Suppressor macrophage (primary cell): ENCODE measurements at regions not wholly inside any gene's neighbourhood (a gene's known extent, or its start where the extent isn't known, plus 50 kb on each side); places are given as distances from the start of the nearest gene placed in this dataset.
"Not testable (repeated sequence)": the region's sequence is repeated elsewhere in the genome, so short reads cannot be mapped to it uniquely, and the experiment has no call there.

ENCODE experiments used
- DNase-seq, 4 experiments: peaks; one replicate each; pipeline ENCODE4 v3.0.0-alpha.2; 2020 to 2022

DNA sequence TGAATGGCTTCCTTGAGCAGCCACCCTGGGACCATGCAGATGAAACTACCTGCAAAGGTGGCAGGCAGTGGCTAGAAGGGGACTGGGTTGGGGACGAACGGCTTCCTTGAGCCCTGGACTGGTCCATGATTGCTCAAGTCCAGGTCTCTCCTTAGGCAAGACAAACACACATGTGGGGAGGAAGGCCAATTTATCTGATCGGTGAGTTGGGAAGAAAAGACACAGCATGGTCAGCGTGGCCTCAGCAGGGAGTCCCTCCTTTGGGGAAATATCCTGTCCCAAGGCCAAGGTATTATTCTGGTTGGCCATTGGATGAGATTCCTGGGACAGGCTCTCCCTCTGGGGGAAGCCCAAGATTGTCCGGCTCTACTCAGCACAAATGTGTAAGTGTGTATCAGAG lies 116.3 kb upstream of the ERG start:
- no peak for DNase-seq

DNA sequence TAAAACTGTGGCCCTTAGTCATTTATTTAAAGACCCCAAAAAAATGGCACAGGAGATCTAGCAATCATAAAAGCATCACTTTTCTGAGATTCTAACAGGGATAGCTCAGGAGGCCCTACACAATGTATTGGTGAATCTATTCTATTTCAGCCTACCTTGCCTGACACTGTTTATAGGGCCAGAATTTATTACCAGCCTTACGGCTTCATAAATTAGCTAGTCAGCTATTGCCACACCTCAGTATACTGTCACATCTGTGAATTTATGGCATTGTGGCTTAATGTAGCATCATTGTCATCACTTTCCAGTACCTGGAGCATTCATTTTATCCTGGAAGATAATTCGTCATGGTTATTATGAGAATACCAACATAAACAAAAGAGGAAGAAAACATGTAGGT lies 121.2 kb upstream of the ERG start:
- no peak for DNase-seq

DNA sequence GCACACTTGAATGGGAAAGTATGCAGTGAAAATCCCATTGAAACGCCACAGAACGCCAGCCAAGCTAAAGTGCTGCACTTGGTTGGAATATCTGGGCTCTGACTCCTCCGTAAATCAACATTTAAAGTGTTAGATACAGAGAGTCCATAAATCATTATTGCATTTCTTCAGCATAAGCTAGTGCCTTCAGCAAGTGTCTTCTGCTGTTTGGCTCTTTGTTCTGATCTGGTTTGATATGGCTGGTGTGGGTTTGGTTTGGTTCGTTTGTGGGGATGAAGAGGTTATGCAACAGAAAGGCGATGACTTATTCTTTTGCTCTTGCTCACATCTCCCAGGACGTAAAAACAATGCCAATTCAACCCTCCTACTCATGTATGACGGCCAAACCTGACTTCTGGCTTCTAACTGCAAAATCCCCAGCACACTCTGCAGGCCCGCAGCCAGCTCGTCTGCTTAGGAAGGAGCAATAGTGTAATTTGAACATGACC lies 121.8 kb upstream of the ERG start:
- peak in 1 of 4 experiments; percentile 30 for DNase-seq

DNA sequence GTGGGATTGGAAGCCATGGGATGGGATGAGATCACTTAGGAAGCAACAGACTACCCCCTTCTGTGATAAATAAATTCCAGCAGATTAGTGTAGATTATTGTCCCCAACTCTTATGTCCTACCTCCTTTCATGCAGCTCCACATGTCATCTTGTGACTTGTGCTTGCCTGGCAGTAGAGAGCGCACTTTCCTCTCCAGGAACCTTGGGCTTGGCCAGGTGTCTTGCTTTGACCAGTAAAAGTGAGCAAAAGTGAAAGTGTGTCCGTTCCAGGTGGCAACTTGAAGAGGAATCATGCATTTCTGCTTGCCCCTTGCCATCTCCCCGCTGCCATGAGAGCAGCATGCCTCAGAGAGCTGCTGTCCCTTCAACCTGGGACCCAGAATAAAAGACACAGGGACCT lies 122.9 kb upstream of the ERG start:
- DNase-seq, result no peak

DNA sequence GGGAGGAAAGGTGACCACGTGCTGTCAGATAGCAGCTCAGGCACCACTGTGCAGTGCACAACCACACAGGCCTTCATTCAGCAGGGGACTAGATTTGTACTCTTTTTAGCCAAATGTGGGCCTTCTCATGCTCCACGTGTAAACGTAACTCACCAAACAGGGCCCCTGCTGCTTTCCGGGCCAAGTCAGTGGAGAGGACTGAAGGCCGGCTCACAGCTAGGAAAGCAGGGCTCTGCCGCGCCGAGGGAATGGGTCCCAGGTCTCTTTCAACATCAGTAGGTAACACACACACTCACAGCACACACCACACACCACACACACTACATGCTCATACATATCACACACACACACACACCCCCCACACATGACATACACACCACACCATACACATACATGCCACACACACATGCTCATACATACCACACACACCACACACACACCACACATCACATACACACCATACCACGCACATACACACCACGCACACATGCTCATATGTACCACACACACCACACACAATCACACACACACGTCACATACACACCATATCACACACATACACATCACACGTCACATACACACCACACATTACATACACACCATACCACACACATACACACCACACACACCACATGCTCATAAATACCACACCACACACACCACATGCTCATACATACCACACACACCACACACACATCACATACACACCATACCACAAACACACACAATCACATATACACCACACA lies 124.0 kb upstream of the ERG start:
- DNase-seq, result no peak

DNA sequence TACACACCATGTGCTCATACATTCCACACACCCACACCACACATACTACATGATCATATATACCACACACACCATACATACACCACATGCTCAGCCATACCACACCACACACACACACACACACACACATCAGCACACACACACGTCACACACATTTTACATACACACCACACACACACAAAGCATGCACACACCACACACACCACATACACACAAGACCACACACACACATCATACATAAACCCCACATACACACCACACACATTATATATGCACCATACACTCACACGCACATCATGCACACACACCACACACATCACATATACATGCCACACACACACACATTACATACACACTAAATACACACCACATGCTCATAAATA lies 124.5 kb upstream of the ERG start:
- no peak for DNase-seq

DNA sequence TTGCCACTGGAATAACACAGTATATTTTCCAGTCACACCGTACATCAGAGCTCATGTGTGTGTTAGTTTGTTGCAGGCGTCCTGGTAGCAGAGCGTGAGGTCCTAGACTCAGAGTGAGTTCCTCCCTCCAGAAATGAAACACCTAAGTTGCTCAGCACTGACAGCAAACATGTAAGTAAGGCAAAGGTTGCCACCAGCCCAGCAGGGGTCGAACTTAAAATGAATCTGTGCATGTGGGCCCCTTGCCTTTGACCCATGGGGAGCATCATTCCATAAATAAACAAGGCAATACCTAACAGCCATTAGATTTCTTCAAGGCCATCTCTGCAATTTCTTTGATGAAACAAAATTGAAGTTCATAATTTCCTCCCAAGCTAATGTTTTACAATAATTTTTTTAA lies 125.3 kb upstream of the ERG start:
- DNase-seq, result no peak

DNA sequence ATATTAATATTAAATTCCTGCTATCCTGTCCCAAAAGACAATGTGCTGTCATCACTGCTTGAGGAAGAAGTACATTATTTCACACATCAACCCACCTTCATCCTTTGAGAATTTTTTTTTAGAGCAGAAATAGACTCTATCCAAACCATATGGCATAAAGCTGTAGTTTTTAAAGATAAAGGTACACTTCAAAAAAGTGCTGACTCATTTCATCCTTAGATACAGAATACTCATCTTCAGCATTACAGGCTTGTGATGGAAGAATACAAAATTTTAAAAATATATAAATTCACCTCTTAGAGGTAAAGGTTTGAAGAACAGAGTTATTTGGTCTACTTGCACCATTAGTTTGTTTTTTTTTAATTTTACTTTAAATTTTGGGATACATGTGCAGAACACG lies 126.7 kb upstream of the ERG start:
- DNase-seq, result no peak

DNA sequence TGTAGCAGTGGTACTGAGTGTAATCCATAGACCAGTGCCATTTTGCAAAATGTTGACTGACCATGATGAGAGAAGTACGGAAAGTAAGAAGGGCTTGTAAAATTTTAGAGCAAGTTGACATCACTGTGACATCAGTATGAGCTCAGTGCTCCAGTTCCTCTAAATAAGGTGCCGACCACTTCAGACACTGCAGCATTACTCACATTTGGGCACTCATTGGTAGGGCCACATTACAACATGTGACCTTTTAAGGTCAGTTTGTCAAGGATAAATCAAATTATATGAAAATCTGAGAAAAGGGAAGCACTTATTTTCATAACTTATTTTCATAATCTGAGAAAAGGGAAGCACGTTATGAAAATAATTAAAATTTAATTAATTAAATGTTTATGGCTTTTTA lies 128.0 kb upstream of the ERG start:
- peak in 3 of 4 experiments; percentile 30 to 63 (median 45) for DNase-seq

DNA sequence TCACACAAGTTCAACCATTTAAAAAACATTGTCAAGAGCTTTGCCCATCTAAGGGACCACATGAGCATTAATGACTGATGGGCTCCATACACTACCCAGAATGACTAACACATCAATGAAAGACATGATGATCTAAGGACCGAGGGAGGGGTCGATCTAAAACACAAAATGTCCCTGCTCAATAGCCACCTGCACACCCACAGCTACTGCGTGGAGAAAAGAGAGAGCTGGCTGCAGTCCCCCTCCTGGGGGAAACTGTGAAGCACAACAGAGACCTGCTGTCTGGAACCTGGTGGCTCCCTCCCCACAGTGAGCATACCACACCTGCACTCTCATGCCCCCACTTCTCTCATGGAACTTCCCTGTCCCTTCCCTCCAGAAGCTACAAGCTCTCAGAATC lies 130.1 kb upstream of the ERG start:
- no peak for DNase-seq

DNA sequence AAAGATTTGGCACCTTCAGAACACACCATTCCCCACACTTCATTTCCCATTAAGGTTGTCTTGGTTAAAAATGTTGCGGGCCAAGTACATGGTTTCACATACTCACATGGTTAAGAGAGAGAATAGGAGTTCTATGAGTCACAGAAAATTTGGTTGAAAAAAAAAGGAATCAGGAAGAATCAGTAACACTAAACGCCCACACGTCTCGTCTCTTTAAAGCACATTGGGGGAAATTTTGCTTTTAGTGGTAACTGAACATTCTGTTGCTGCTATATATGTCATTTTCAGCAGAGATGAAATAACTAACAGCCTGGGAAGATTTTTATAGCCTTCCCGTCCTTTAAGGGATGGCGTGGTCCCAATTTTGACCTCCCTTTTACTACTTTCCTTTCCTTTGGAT lies 132.9 kb upstream of the ERG start:
- peak; percentile 23 to 68 (median 52) for DNase-seq

DNA sequence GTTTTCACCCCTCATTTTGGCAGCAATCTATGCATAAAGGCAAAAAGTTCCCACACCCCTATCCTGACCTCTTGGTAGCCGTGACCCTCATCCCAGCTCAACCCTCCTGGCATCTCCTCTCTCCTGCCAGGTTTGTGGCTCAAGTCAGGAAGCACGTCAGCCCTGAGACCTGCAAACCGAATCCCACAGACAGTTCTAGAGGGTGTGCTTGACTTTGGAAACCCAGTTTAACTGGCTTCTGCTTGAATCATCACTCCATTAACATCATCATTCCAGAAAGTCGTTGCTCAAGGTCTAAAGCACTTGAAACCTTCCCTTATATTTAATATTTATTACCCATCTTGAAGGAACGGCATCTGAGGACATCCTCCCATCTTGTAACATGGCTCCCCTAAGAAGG lies 133.4 kb upstream of the ERG start:
- no peak for DNase-seq

DNA sequence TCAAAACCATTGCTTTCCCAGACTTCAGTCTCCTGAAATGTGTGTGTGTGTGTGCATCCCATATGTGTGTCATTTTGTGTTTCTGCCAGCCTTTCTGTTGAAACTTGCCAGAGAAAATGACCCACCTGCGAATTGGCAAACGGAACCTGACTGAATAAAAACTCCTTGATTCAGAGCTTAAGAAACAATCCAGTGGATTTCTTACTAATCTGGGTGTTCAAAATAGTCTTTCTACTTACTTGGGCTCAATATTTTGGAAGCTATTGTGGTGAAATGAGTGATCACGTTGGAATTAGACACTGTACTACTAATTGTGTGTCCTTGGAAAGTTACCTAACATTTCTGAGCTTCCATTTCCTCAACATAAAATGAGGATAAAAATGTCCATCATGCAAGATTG lies 138.9 kb upstream of the ERG start:
- no peak for DNase-seq

DNA sequence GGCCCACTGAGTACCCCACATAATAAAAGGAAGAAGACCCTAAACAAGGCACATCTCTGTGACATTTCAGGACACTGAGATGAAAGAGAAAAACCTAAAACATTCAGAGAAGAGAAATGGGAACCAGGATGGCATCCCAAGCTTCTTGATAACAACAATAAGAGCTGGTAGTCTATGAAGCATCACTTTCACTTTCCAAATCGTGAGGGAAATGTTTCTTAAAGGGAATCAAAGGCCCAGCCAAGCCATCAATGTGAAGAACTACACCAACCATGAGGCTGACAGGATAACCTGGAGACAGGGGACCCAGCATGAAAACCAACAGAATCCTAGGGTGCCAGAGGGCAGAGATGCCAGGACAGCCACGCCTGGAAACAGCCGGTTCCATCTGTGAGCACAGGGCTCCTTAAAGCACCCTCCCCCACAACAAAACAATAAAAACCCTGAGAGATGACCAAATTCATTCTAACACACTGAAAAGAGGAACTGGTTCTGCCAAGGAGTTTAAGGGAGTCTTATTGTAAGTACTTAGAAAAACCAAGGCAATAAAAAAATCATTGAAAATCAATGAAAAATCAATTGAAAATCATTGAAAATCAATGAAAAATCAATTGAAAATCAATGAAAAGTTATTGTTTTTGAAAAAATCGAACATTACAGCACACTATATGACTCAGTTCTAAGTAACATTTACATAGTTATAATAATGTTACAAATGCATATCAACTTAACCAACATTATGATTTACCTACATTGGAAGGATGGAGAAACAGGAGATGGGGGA lies 141.5 kb upstream of the ERG start:
- DNase-seq, result peak in 3 of 4 experiments; percentile 25 to 62 (median 58)

DNA sequence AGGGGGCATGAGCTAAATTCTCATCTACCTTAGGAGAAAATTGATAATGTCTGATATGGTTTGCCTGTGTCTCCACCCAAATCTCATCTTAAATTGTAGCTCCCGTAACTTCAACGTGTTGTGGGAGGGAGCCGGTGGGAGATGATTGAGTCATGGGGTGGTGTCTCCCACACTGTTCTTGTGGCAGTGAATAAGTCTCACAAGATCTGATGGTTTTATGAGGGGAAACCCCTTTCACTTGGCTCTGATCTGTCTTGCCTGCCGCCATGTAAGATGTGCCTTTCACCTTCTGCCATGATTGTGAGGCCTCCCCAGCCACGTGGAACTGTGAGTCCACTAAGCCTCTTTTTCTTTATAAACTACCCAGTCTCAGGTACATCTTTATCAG lies 142.1 kb upstream of the ERG start:
- DNase-seq, result not testable (repeated sequence)

DNA sequence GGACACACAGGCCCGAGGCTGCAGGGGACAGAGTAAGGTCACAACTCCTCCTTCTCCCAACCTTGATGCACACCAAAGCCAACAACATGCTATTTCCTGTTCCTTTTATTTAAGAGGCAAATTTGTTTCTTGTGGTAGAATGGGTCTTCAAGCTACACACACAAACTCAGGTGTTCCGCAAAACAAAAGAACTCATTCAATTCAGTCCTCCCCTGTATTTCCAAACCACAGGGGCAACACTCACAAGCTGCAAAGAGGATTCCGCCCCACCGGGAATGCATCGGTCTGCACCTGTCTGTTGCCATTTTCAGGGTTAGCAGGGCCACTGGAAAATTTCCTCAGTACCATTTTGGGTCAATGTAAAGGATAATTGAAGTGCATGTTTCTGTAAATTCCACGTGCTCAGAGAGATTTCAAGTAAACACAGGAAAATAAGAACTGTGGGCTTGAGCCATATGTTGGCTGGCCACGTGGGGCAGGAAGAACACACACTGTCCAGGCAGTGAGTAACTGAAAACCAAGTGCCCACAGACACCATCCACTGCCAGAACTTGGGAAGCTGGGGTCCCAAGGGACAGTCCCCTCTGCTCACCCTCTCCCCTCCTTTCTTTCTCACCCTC lies 145.2 kb upstream of the ERG start:
- no peak for DNase-seq

DNA sequence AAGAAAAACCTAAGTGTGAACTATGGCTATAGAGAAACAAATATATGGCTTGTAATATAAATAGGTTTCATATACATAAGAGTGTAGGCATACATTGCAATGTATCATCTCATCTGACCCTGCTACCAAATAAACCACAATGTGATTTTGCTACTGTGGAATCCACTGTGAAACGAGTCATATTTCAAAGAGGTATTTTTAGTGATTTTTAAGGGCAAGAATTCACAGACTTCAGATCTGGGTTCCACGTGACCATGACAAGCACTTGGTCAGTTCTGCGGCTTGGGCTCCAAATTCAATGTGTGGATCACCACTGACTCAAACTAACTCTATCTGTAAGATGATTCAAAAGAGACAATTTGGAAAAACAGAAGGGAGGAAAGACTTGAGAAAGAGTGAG lies 147.0 kb upstream of the ERG start:
- DNase-seq, result peak in 1 of 4 experiments; percentile 22

DNA sequence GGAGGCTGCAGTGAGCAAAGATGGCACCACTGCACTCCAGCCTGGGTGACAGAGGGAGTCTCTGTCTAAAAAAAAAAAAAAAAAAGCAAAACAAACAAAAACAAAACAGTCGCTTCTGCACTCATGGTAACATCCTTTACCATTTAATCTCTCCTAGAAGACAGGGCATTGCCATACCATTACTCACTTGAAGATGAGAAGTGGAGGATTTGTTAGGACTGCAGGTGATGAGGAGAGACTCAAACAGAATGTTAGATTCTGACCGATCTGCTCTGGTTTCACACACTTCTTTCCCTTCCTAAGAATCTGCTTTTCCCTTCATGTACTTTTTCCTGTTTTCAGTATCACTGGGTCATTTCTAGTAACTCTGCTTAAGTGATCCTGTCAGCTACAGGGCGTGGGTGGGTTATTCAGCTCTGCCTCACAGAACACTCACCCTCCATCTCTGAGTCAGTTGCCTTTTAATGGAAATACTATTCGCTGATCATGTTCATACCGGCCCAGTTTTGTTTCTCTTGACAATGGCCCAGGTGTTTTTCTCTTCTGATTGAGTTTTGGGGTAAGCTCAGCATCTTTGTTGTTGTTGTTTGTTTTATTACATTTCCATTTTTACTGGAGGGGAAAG lies 148.0 kb upstream of the ERG start:
- DNase-seq, result peak; percentile 13 to 41 (median 28)

DNA sequence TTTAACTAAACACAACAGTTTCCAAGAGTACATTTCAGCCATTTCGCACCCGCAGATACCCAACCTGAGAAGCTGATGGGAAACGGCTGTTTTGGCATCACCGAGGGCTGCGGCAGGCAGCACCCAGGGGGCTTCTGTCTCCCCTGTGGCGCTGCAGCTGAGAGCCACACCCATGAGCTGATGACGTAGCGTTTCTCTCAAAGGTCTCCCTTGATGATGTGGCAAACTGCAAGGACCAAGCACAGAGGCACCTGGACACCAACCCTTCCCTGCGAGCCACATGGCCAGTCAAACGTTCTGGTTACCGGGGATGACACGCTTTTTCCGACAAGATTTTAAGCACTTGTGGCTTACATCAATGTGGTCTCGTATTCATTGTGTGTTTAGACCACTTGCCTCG lies 150.8 kb upstream of the ERG start:
- no peak for DNase-seq

DNA sequence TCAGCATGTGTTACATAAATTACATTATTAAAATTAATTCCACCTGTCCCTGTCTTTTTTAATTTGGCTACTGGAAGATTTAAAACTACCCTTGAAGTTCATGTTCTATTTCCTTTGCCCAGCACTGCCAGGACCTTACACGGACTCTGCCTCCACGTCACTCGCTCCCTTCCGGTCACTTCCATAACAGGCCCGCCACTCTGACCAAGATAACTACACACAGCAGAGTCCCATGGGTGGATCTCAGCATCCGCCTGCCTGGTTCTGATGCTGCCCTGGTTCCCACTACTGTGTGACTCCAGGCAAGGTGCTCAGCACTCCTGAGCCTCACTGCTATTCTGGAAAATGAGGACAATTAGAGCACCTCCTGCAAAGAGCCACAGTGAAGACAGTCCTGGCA lies 153.3 kb upstream of the ERG start:
- DNase-seq, result no peak

DNA sequence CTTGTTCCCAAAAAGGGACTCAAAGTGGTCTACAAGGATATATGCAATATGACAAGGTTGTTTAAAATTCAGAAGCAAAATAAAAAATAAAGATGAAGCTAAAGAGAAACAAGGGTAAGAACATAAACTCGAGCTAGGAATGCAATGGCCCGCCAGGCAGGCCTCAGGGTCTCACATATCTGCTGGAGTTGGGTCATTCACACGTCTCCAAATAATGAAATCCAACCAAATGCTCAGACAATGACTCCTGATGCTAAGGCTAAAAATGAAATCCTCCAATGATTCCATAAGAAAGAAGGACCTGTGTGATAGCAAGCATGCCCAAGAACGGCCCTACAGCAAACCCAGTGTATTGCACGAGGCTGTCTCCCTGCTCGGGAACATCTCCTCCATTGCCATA lies 153.3 kb upstream of the ETS2 start:
- no peak for DNase-seq

DNA sequence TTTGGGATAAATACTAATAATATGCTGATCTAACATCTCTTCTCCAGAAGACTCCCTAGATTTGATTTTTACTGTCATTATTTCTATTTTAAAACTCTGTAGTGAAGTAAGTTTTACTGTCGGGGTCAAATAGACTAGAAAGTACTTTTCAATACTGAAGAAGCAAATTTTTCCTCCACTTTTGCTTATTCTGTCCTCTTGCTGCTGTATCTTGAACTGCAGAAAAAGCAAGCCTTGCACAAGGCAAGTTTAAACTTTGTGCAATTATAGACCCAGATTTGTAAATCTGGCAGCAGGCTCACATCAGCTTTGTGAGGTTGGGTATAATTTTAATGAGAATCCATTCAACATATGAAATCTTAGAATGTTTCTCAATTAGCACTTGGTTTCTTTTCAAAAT lies 151.1 kb upstream of the ETS2 start:
- DNase-seq, result no peak

DNA sequence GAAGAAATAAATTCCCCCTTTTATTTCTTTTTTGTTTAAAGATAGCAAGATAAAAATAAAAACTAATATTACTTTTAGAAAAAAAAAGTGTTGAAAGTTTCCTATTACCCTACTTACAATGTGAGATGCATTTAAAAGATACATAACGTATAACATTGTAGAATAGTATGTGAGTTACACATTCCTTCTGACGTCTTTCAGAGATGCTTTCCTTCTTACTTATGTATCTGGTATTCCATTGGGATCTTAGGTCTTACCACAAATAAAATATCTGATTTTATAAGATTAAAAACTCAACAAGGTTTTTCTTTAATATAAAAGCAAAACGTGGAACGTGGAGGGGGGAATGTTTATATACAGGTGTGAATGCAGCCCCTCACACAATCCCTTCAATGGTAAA lies 147.2 kb upstream of the ETS2 start:
- DNase-seq, result no peak
